Spleen (tissue), 7 donors: ENCODE measurements at regions not wholly inside any gene's neighbourhood (a gene's known extent, or its start where the extent isn't known, plus 50 kb on each side); places are given as distances from the start of the nearest gene placed in this dataset.

Source experiments
- CTCF ChIP-seq, 11 experiments: fragments of 200-600 bp in 7 of 11; fragments of 450-650 bp in 4 of 11; sonication (generic) in 4 of 11; IDR thresholded peaks in 8 of 11; conservative IDR thresholded peaks in 3 of 11; 1 replicate in 7 of 11; 2 replicates in 4 of 11; pipeline versions ENCODE4 v1.4.0 to v1.8.0; 2016 to 2021; ENCODE audit warnings: antibody characterized with exemption in 11 of 11, inconsistent platforms in 4 of 11, mild to moderate bottlenecking in 1 of 11
- POLR2AphosphoS5 ChIP-seq, 3 donors: sonication (generic); formaldehyde crosslinking; IDR thresholded peaks; one replicate each; pipeline ENCODE4 v1.5.1; 2017; ENCODE audit warnings: antibody characterized with exemption in 3 of 3
- donor health status: DM: no; HTN: no; CAD: no; lungs with moderate emphysema.
- donor health status: DM: no; HTN: no; CAD: no.
- donor health status: DM: no; HTN: no; CAD: no.

DNA sequence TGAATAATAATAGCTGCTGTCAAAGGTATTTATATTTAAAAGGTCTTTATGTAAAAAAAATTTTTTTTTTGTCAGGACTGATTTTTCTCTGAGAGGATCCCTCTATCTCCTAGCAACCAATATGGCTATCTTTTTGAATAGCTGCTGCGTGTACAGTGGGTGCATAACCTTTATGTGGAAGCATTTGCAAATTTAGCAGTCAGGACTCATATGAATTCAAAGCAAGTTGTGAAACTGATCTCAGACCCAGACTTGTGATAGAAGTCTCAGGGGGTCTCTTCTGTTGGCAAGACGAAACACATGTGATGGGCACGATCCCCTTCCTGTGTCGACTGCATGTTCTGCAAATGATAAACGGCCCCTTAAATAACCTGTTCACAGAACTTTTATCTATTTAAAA, 114.1 kb upstream of the ARGLU1 start:
- TF ChIP-seq CTCF (IDR thresholded peaks at IDR 0.05 in 8 of 11, conservative IDR thresholded peaks at IDR 0.05 in 3 of 11) (no peak), POLR2AphosphoS5 (IDR thresholded peaks at IDR 0.05) (no peak)
